ENCODE measurements at regions not wholly inside any gene's neighbourhood (a gene's known extent, or its start where the extent isn't known, plus 50 kb on each side); places are given as distances from the start of the nearest gene placed in this dataset.

- TF ChIP-seq CTCF (IDR thresholded peaks at IDR 0.05) (no peak), EZH2phosphoT487 (IDR thresholded peaks at IDR 0.05) (no peak), EZH2 (IDR thresholded peaks at IDR 0.05) (no peak)
Observed at GRCh38 chr2:239600001-239600593, 199.3 kb upstream of the HDAC4 start.

All from neural progenitor cell (in vitro differentiated cells).